GM19397 (cell line): ENCODE measurements at regions not wholly inside any gene's neighbourhood (a gene's known extent, or its start where the extent isn't known, plus 50 kb on each side); places are given as distances from the start of the nearest gene placed in this dataset.

Experiments
- ATAC-seq: cut with Tn5 transposase; IDR thresholded peaks from one replicate; pipeline ENCODE4 v1.9.1; 2021; ENCODE audit warnings: mild to moderate bottlenecking, moderate library complexity; ENCODE audit not compliant: unreplicated experiment

- no peak for ATAC-seq
Measured at GRCh38 chr3:187950671-187951070, 203.3 kb upstream of the LPP start.

GRCh38 chr3:187951452-187952190 lies 202.3 kb upstream of the LPP start:
- no peak for ATAC-seq

GRCh38 chr3:187952849-187953248 lies 201.1 kb upstream of the LPP start:
- no peak for ATAC-seq

GRCh38 chr3:187954516-187954872 lies 199.5 kb upstream of the LPP start:
- ATAC-seq: no peak

GRCh38 chr3:187954873-187955586 lies 198.9 kb upstream of the LPP start:
- no peak for ATAC-seq

- ATAC-seq: no peak
Measured at GRCh38 chr3:187955587-187955952, 198.4 kb upstream of the LPP start.

- no peak for ATAC-seq
Measured at GRCh38 chr3:187957165-187957581, 196.8 kb upstream of the LPP start.

GRCh38 chr3:187957582-187957981 lies 196.4 kb upstream of the LPP start:
- no peak for ATAC-seq

- ATAC-seq: no peak
Measured at GRCh38 chr3:187958432-187959003, 195.4 kb upstream of the LPP start.

GRCh38 chr3:187960820-187961219 lies 193.1 kb upstream of the LPP start:
- ATAC-seq: no peak

- ATAC-seq: no peak
Measured at GRCh38 chr3:187961366-187961765, 192.6 kb upstream of the LPP start.

- ATAC-seq: no peak
Measured at GRCh38 chr3:187963003-187963676, 190.8 kb upstream of the LPP start.

- no peak for ATAC-seq
Measured at GRCh38 chr3:187963677-187964385, 190.1 kb upstream of the LPP start.

- no peak for ATAC-seq
Measured at GRCh38 chr3:187964760-187965159, 189.2 kb upstream of the LPP start.

GRCh38 chr3:187966096-187966495 lies 187.9 kb upstream of the LPP start:
- ATAC-seq: no peak

GRCh38 chr3:187966636-187967406 lies 187.1 kb upstream of the LPP start:
- ATAC-seq: no peak

GRCh38 chr3:187967993-187968392 lies 186.0 kb upstream of the LPP start:
- no peak for ATAC-seq

GRCh38 chr3:187968883-187969580 lies 184.9 kb upstream of the LPP start:
- ATAC-seq: no peak

- ATAC-seq: no peak
Measured at GRCh38 chr3:187969581-187969950, 184.4 kb upstream of the LPP start.

GRCh38 chr3:187970106-187970505 lies 183.9 kb upstream of the LPP start:
- no peak for ATAC-seq
